Activated CD4-positive, alpha-beta memory T cell treated with anti-CD3 and anti-CD28 coated beads, Interleukin-2, amount 10 ng/mL, durations not matched to agents 7 days and 5 days (primary cell): ENCODE measurements at regions not wholly inside any gene's neighbourhood (a gene's known extent, or its start where the extent isn't known, plus 50 kb on each side); places are given as distances from the start of the nearest gene placed in this dataset.
A peak's percentile ranks its signal among the peaks of the same experiment; 100 is the strongest.

ENCODE experiments used
- CTCF ChIA-PET: fragments of 350-600 bp; sonication (Branson Sonifier 250); formaldehyde crosslinking; loops from one replicate; lab custom pipeline; 2021; ENCODE audit warnings: antibody characterized with exemption, inconsistent platforms; lab: Charles Lee
- POLR2A ChIA-PET: fragments of 350-600 bp; sonication (Branson Sonifier 250); formaldehyde crosslinking; loops from one replicate; lab custom pipeline; 2021; ENCODE audit warnings: antibody characterized with exemption; lab: Charles Lee
- DNase-seq: peaks from one replicate; pipeline ENCODE4 v3.0.0-alpha.2; 2020
- H3K27ac Mint-ChIP-seq: one replicate; pipeline ENCODE4 v1.8.0; 2021; ENCODE audit warnings: mild to moderate bottlenecking, mixed read lengths
- H3K27me3 Mint-ChIP-seq: one replicate; pipeline ENCODE4 v1.8.0; 2021; ENCODE audit warnings: mixed read lengths
- H3K36me3 Mint-ChIP-seq: one replicate; pipeline ENCODE4 v1.8.0; 2021; ENCODE audit warnings: low read depth, mixed read lengths
- H3K4me1 Mint-ChIP-seq: one replicate; pipeline ENCODE4 v1.8.0; 2021; ENCODE audit warnings: mixed read lengths
- H3K4me3 Mint-ChIP-seq: one replicate; pipeline ENCODE4 v1.8.0; 2021; ENCODE audit warnings: mild to moderate bottlenecking, mixed read lengths
- H3K9me3 Mint-ChIP-seq: one replicate; pipeline ENCODE4 v1.8.0; 2021; ENCODE audit warnings: mixed read lengths

GRCh38 chr13:111941845-111942447 is 125.0 kb upstream of the SOX1 start:
- CTCF ChIA-PET: no interaction called here
- POLR2A ChIA-PET: no interaction called here
- H3K4me1 Mint-ChIP-seq: no peaks in the 10 kb centered on the region
- H3K27ac Mint-ChIP-seq: no peak overlapping the region
- no peaks in the 10 kb centered on the region for H3K36me3 Mint-ChIP-seq
- no peak overlapping the region for H3K4me3 Mint-ChIP-seq
- peaks cover 3% of the 10 kb centered on the region for H3K9me3 Mint-ChIP-seq
- H3K27me3 Mint-ChIP-seq: no peaks in the 10 kb centered on the region
- no peak for DNase-seq

- Mint-ChIP-seq H3K4me3 (no peak overlapping the region), H3K27me3 (no peaks in the 10 kb centered on the region), H3K4me1 (no peaks in the 10 kb centered on the region), H3K9me3 (peaks cover 3% of the 10 kb centered on the region), H3K27ac (no peak overlapping the region), H3K36me3 (no peaks in the 10 kb centered on the region)
- POLR2A ChIA-PET: no interaction called here
- no peak for DNase-seq
- CTCF ChIA-PET: no interaction called here
These were observed 123.6 kb upstream of the SOX1 start for GRCh38 chr13:111943229-111943795.

GRCh38 chr13:111944171-111944583 is 122.8 kb upstream of the SOX1 start:
- Mint-ChIP-seq H3K27ac (no peak overlapping the region), H3K4me1 (no peaks in the 10 kb centered on the region), H3K9me3 (peaks cover 3% of the 10 kb centered on the region), H3K36me3 (no peaks in the 10 kb centered on the region), H3K4me3 (no peak overlapping the region), H3K27me3 (no peaks in the 10 kb centered on the region)
- ChIA-PET POLR2A (no interaction called here), CTCF (no interaction called here)
- no peak for DNase-seq

- H3K36me3 Mint-ChIP-seq: no peaks in the 10 kb centered on the region
- H3K4me1 Mint-ChIP-seq: no peaks in the 10 kb centered on the region
- H3K27ac Mint-ChIP-seq: no peak overlapping the region
- CTCF ChIA-PET: no interaction called here
- POLR2A ChIA-PET: no interaction called here
- H3K4me3 Mint-ChIP-seq: no peak overlapping the region
- no peak for DNase-seq
- peaks cover 3% of the 10 kb centered on the region for H3K9me3 Mint-ChIP-seq
- no peaks in the 10 kb centered on the region for H3K27me3 Mint-ChIP-seq
These were observed 121.9 kb upstream of the SOX1 start for GRCh38 chr13:111945086-111945485.

GRCh38 chr13:111946214-111946613 is 120.7 kb upstream of the SOX1 start:
- ChIA-PET POLR2A (no interaction called here), CTCF (no interaction called here)
- H3K9me3 Mint-ChIP-seq: peaks cover 3% of the 10 kb centered on the region
- H3K36me3 Mint-ChIP-seq: no peaks in the 10 kb centered on the region
- no peaks in the 10 kb centered on the region for H3K4me1 Mint-ChIP-seq
- DNase-seq: no peak
- no peak overlapping the region for H3K4me3 Mint-ChIP-seq
- H3K27me3 Mint-ChIP-seq: no peaks in the 10 kb centered on the region
- H3K27ac Mint-ChIP-seq: no peak overlapping the region

GRCh38 chr13:111947026-111947810 is 119.7 kb upstream of the SOX1 start:
- H3K9me3 Mint-ChIP-seq: no peaks in the 10 kb centered on the region
- POLR2A ChIA-PET: no interaction called here

GRCh38 chr13:111947876-111948275 is 119.1 kb upstream of the SOX1 start:
- no peak for DNase-seq
- POLR2A ChIA-PET: no interaction called here
- no peaks in the 10 kb centered on the region for H3K4me1 Mint-ChIP-seq
- H3K9me3 Mint-ChIP-seq: no peaks in the 10 kb centered on the region
- no peaks in the 10 kb centered on the region for H3K27me3 Mint-ChIP-seq
- H3K4me3 Mint-ChIP-seq: no peak overlapping the region
- H3K36me3 Mint-ChIP-seq: no peaks in the 10 kb centered on the region
- CTCF ChIA-PET: no interaction called here
- H3K27ac Mint-ChIP-seq: no peak overlapping the region

More at GRCh38 chr13:111947026-111947810, 119.7 kb upstream of the SOX1 start:
- H3K36me3 Mint-ChIP-seq: no peaks in the 10 kb centered on the region
- H3K27ac Mint-ChIP-seq: no peak overlapping the region
- no peak overlapping the region for H3K4me3 Mint-ChIP-seq
- no peaks in the 10 kb centered on the region for H3K27me3 Mint-ChIP-seq
- no peaks in the 10 kb centered on the region for H3K4me1 Mint-ChIP-seq
- DNase-seq: no peak
- CTCF ChIA-PET: no interaction called here

- POLR2A ChIA-PET: no interaction called here
- Mint-ChIP-seq H3K27me3 (no peaks in the 10 kb centered on the region), H3K36me3 (no peaks in the 10 kb centered on the region), H3K9me3 (no peaks in the 10 kb centered on the region), H3K4me3 (no peak overlapping the region), H3K4me1 (no peaks in the 10 kb centered on the region), H3K27ac (no peak overlapping the region)
- DNase-seq: no peak
- CTCF ChIA-PET: no interaction called here
These were observed 118.7 kb upstream of the SOX1 start for GRCh38 chr13:111948281-111948680.

- H3K27ac Mint-ChIP-seq: no peak overlapping the region
- CTCF ChIA-PET: no interaction called here
- DNase-seq: no peak
- no peaks in the 10 kb centered on the region for H3K9me3 Mint-ChIP-seq
- H3K4me3 Mint-ChIP-seq: no peak overlapping the region
- H3K27me3 Mint-ChIP-seq: no peaks in the 10 kb centered on the region
- POLR2A ChIA-PET: no interaction called here
- H3K36me3 Mint-ChIP-seq: no peaks in the 10 kb centered on the region
- no peaks in the 10 kb centered on the region for H3K4me1 Mint-ChIP-seq
These were observed 118.1 kb upstream of the SOX1 start for GRCh38 chr13:111948811-111949210.

GRCh38 chr13:111949311-111949710 is 117.6 kb upstream of the SOX1 start:
- CTCF ChIA-PET: no interaction called here
- Mint-ChIP-seq H3K36me3 (no peaks in the 10 kb centered on the region), H3K4me3 (no peak overlapping the region), H3K9me3 (no peaks in the 10 kb centered on the region), H3K27ac (no peak overlapping the region), H3K4me1 (no peaks in the 10 kb centered on the region), H3K27me3 (no peaks in the 10 kb centered on the region)
- POLR2A ChIA-PET: no interaction called here
- DNase-seq: no peak

- Mint-ChIP-seq H3K27ac (no peak overlapping the region), H3K4me3 (no peak overlapping the region), H3K9me3 (peaks cover 3% of the 10 kb centered on the region), H3K4me1 (no peaks in the 10 kb centered on the region), H3K27me3 (no peaks in the 10 kb centered on the region), H3K36me3 (no peaks in the 10 kb centered on the region)
- ChIA-PET CTCF (no interaction called here), POLR2A (no interaction called here)
- no peak for DNase-seq
These were observed 116.3 kb upstream of the SOX1 start for GRCh38 chr13:111950697-111951096.

GRCh38 chr13:111952032-111952431 is 114.9 kb upstream of the SOX1 start:
- Mint-ChIP-seq H3K36me3 (no peaks in the 10 kb centered on the region), H3K27ac (no peak overlapping the region), H3K27me3 (no peaks in the 10 kb centered on the region), H3K4me1 (no peaks in the 10 kb centered on the region), H3K9me3 (peaks cover 3% of the 10 kb centered on the region), H3K4me3 (no peak overlapping the region)
- ChIA-PET POLR2A (no interaction called here), CTCF (no interaction called here)
- no peak for DNase-seq

GRCh38 chr13:111952814-111953213 is 114.1 kb upstream of the SOX1 start:
- Mint-ChIP-seq H3K36me3 (no peaks in the 10 kb centered on the region), H3K4me1 (no peaks in the 10 kb centered on the region), H3K27me3 (no peaks in the 10 kb centered on the region), H3K4me3 (no peak overlapping the region), H3K9me3 (peaks cover 3% of the 10 kb centered on the region), H3K27ac (no peak overlapping the region)
- POLR2A ChIA-PET: no interaction called here
- DNase-seq: peak; percentile 1
- CTCF ChIA-PET: no interaction called here
